ENCODE measurements at regions not wholly inside any gene's neighbourhood (a gene's known extent, or its start where the extent isn't known, plus 50 kb on each side); places are given as distances from the start of the nearest gene placed in this dataset.
A peak's percentile ranks its signal among the peaks of the same experiment; 100 is the strongest.
"Not testable (repeated sequence)": the region's sequence is repeated elsewhere in the genome, so short reads cannot be mapped to it uniquely, and the experiment has no call there.

GRCh38 chr20:55132523-55132922, 657.1 kb downstream of the DOK5 start:
- H3K9me3 Mint-ChIP-seq (ENCODE audit: unreplicated experiment): no peaks in the 10 kb centered on the region
- no peak overlapping the region for H3K4me3 ChIP-seq (ENCODE audit: low read depth, low read length)
- H3K9me3 ChIP-seq: no peaks in the 10 kb centered on the region
- ChIA-PET POLR2A (no interaction called here), CTCF (no interaction called here)
- no peaks in the 10 kb centered on the region for H3K36me3 Mint-ChIP-seq (ENCODE audit: insufficient read depth, unreplicated experiment)
- TF ChIP-seq CTCF (IDR thresholded peaks at IDR 0.05; ENCODE audit: insufficient read depth in 1 of 2, low read depth in 1 of 2, low read length in 1 of 2, severe bottlenecking in 1 of 2, unreplicated experiment in 1 of 2): no peak
- DNase-seq: no peak
- intact Hi-C loops (cut with micrococcal nuclease; ENCODE audit: unreplicated experiment): loop anchor here (10.0 kb wide), 1 partner anchor 148 kb away; no protein-coding TSS in a partner anchor
- peaks cover 5% of the 10 kb centered on the region for H3K27me3 Mint-ChIP-seq (ENCODE audit: insufficient read depth, unreplicated experiment)
- H3K27me3 ChIP-seq (replicated peaks; ENCODE audit: control insufficient read depth, insufficient read depth, low read length): no peaks in the 10 kb centered on the region
- no peaks in the 10 kb centered on the region for H3K4me1 Mint-ChIP-seq (ENCODE audit: low read depth, unreplicated experiment)
- H3K27ac Mint-ChIP-seq (ENCODE audit: unreplicated experiment): no peak overlapping the region
- no peaks in the 10 kb centered on the region for H3K36me3 ChIP-seq (ENCODE audit: control insufficient read depth, insufficient read depth, low read length)
- no peak overlapping the region for H3K4me3 Mint-ChIP-seq (ENCODE audit: unreplicated experiment)
- H3K4me1 ChIP-seq: no peaks in the 10 kb centered on the region
- no TSS peak for BruUV-seq (replicated peaks)

- H3K4me1 Mint-ChIP-seq (ENCODE audit: low read depth, unreplicated experiment); H3K9me3 Mint-ChIP-seq (ENCODE audit: unreplicated experiment); DNase-seq; BruUV-seq (replicated peaks); H3K9me3 ChIP-seq; H3K4me3 Mint-ChIP-seq (ENCODE audit: unreplicated experiment); H3K27me3 ChIP-seq (replicated peaks; ENCODE audit: control insufficient read depth, insufficient read depth, low read length); POLR2A ChIA-PET; H3K4me3 ChIP-seq (ENCODE audit: low read depth, low read length); H3K27me3 Mint-ChIP-seq (ENCODE audit: insufficient read depth, unreplicated experiment); H3K36me3 ChIP-seq (ENCODE audit: control insufficient read depth, insufficient read depth, low read length); H3K27ac Mint-ChIP-seq (ENCODE audit: unreplicated experiment); H3K4me1 ChIP-seq; CTCF ChIA-PET; H3K36me3 Mint-ChIP-seq (ENCODE audit: insufficient read depth, unreplicated experiment); intact Hi-C loops (cut with micrococcal nuclease; ENCODE audit: unreplicated experiment): not testable (repeated sequence)
These were observed 642.2 kb downstream of the DOK5 start for GRCh38 chr20:55117577-55117976.

- POLR2A ChIA-PET: no interaction called here
- no peaks in the 10 kb centered on the region for H3K27me3 ChIP-seq (replicated peaks; ENCODE audit: control insufficient read depth, insufficient read depth, low read length)
- Mint-ChIP-seq H3K27ac (ENCODE audit: unreplicated experiment) (no peak overlapping the region), H3K4me3 (ENCODE audit: unreplicated experiment) (no peak overlapping the region), H3K9me3 (ENCODE audit: unreplicated experiment) (peaks cover 6% of the 10 kb centered on the region), H3K4me1 (ENCODE audit: low read depth, unreplicated experiment) (no peaks in the 10 kb centered on the region), H3K36me3 (ENCODE audit: insufficient read depth, unreplicated experiment) (no peaks in the 10 kb centered on the region), H3K27me3 (ENCODE audit: insufficient read depth, unreplicated experiment) (no peaks in the 10 kb centered on the region)
- H3K9me3 ChIP-seq: no peaks in the 10 kb centered on the region
- TF ChIP-seq CTCF (IDR thresholded peaks at IDR 0.05; ENCODE audit: insufficient read depth in 1 of 2, low read depth in 1 of 2, low read length in 1 of 2, severe bottlenecking in 1 of 2, unreplicated experiment in 1 of 2): no peak
- BruUV-seq (replicated peaks): no TSS peak
- no peaks in the 10 kb centered on the region for H3K4me1 ChIP-seq
- intact Hi-C loops (cut with micrococcal nuclease; ENCODE audit: unreplicated experiment): no loop called here
- DNase-seq: no peak
- CTCF ChIA-PET: no interaction called here
- no peak overlapping the region for H3K4me3 ChIP-seq (ENCODE audit: low read depth, low read length)
- no peaks in the 10 kb centered on the region for H3K36me3 ChIP-seq (ENCODE audit: control insufficient read depth, insufficient read depth, low read length)
These were observed 641.2 kb downstream of the DOK5 start for GRCh38 chr20:55116598-55116997.

GRCh38 chr20:55103188-55103587, 627.8 kb downstream of the DOK5 start:
- H3K4me1 Mint-ChIP-seq (ENCODE audit: low read depth, unreplicated experiment): peaks cover 13% of the 10 kb centered on the region
- H3K9me3 Mint-ChIP-seq (ENCODE audit: unreplicated experiment): peaks cover 57% of the 10 kb centered on the region
- BruUV-seq (replicated peaks): no TSS peak
- DNase-seq: peak; percentile 80 to 83
- Histone ChIP-seq H3K36me3 (ENCODE audit: control insufficient read depth, insufficient read depth, low read length) (no peaks in the 10 kb centered on the region), H3K4me3 (ENCODE audit: low read depth, low read length) (no peak overlapping the region), H3K9me3 (peaks cover 16% of the 10 kb centered on the region; the same call in 1 of the 2 replicates), H3K4me1 (peaks cover 19% of the 10 kb centered on the region), H3K27me3 (replicated peaks; ENCODE audit: control insufficient read depth, insufficient read depth, low read length) (no peaks in the 10 kb centered on the region)
- intact Hi-C loops (cut with micrococcal nuclease; ENCODE audit: unreplicated experiment): no loop called here
- no peak for TF ChIP-seq CTCF (IDR thresholded peaks at IDR 0.05; ENCODE audit: insufficient read depth in 1 of 2, low read depth in 1 of 2, low read length in 1 of 2, severe bottlenecking in 1 of 2, unreplicated experiment in 1 of 2)
- peak overlapping the region; percentile 81 for H3K27ac Mint-ChIP-seq (ENCODE audit: unreplicated experiment)
- H3K36me3 Mint-ChIP-seq (ENCODE audit: insufficient read depth, unreplicated experiment): peaks cover 6% of the 10 kb centered on the region
- CTCF ChIA-PET: no interaction called here
- POLR2A ChIA-PET: no interaction called here
- H3K27me3 Mint-ChIP-seq (ENCODE audit: insufficient read depth, unreplicated experiment): no peaks in the 10 kb centered on the region
- no peak overlapping the region for H3K4me3 Mint-ChIP-seq (ENCODE audit: unreplicated experiment)

Data from Caco-2 (cell line).